ENCODE measurements at regions not wholly inside any gene's neighbourhood (a gene's known extent, or its start where the extent isn't known, plus 50 kb on each side); places are given as distances from the start of the nearest gene placed in this dataset.
"Not testable (repeated sequence)": the region's sequence is repeated elsewhere in the genome, so short reads cannot be mapped to it uniquely, and the experiment has no call there.

DNA sequence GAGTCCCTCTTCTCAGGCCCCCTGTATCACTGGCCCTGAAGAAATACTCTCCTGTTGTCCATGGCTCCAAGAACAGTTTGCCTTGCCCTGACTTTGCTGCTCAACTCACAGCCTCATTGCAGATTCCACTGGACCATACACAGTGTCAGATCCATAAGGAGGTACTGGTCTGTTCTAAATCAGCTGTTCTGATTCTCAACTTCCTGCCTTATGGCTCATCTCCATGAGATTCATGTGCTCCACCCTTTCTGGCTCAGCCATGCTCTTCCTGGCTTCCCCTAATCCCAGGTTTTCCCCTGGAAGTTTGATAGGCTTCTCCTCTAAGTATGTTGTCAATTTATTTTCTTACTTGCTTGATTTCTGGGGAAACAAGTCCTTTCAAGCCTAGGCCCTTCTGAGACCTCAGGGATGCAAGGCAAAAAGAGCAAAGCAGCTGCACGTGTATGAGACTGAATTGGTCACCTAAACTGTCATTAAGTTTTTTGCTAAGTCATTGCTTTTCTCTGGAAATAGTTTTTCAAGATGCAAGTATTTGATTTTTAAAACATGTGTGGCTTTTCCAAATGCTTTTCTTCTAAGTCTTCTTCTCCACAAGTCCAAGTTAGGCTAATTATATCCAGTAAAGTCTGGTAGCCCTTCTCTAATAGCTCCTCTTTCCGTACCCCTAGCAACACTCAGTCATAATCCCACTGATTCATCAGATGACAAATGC is 1288.5 kb downstream of the RPIA start:
- not testable (repeated sequence) for DNase-seq

DNA sequence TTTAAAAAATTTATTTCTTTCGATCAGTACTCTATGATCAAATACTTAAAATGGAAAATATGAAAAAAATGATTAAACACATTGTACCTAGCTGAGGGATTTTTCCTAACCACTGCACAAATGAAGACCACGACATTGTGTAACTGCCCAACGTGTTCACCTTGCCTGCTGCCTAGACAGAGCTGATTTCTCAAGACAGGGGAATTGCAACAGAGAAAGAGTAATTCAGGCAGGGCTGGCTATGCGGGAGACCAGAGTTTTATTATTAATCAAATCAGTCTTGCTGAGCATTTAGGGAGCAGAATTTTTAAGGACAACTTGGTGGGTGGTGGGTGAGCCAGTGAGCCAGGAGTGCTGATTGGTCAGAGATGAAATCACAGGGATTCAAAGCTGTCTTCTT is 1290.8 kb downstream of the RPIA start:
- not testable (repeated sequence) for DNase-seq

DNA sequence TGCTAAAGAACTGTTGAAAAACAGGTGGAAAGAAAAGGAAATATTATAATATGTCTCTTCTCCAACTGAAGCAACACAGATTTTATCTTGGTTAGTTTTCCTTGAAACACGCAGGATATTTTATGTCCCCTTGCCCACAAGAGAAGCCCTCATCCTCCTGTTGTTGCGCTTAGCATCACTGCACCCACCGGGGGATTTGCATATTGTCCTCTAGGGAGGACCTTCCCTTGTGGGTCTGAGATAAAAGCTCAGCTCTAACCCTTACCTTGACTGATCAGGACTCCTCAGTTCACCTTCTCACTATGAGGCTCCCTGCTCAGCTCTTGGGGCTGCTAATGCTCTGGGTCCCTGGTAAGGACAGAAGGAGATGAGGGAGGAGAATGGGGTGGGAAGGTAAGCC is 1294.2 kb downstream of the RPIA start:
- DNase-seq: not testable (repeated sequence)

DNA sequence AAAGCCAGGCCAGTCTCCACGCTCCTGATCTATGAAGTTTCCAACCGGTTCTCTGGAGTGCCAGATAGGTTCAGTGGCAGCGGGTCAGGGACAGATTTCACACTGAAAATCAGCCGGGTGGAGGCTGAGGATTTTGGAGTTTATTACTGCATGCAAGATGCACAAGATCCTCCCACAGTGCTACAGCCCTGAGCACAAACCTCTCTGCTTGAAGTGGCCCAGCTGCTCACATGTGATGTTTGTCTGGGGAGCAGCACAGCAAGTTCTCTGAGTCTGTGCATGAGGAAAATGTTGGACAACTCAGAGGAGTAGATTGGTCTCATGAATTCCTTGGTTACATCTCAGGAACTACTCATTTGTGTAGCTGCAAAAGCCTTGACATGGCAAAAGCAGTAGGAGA is 1295.1 kb downstream of the RPIA start:
- DNase-seq: not testable (repeated sequence)

DNA sequence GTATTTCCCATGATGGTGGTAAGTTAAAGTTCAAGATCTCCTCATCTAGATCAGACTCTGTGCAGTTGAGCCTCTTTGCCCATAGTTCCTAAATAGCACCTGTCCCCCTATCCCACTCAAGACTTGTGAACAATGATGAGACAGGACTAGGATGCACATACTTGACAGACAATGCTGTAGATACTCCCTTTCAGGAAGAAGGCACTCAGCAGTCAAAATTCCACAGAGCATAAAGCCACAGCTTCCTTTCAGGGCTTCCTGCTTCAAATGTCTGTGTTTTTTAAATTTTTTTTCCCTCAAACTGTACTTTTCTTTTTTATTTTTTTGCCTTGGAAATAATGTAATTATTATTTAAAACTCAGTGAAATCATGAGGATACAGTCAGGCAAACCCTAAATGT is 1305.3 kb downstream of the RPIA start:
- not testable (repeated sequence) for DNase-seq

DNA sequence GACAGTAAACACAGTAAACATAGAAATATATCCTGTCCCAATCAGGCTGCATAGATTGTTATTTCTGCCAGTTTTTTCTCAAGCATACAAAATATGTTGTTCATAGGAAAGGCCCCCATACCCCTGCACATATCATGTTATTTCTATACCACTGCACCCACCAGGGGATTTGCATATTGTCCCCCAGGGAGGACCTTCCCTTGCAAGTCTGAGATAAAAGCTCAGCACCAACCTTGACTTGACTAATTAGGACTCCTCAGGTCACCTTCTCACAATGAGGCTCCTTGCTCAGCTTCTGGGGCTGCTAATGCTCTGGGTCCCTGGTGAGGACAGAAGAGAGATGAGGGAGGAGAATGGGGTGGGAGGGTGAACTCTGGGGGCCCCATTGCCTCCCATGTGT is 1313.1 kb downstream of the RPIA start:
- DNase-seq: not testable (repeated sequence)

DNA sequence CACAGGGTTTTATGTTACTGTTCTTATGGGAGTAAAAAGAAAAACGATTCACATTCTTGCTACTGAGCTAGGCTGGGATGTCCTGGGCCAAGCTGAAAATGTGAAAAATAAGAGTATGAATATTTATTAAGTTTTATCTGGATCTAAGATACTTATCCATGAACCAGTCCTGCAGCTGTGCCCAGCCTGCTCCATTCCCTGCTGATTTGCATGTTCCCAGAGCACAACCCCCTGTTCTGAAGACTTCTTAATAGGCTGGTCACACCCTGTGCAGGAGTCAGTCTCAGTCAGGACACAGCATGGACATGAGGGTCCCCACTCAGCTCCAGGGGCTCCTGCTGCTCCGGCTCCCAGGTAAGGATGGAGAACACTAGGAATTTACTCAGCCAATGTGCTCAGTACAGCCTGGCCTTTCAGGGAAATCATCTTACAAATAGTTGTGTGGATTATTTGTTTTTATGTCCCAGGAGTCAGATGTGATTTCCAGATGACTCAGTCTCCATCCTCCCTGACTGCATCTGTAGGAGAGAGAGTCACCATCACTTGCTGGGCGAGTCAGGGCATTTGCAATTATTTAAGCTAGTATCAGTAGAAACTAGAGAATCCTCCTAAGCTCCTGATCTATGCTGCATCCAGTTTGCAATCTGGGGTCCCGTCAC is 1319.1 kb downstream of the RPIA start:
- DNase-seq: peak in 1 of 3 donors; percentile 18

DNA sequence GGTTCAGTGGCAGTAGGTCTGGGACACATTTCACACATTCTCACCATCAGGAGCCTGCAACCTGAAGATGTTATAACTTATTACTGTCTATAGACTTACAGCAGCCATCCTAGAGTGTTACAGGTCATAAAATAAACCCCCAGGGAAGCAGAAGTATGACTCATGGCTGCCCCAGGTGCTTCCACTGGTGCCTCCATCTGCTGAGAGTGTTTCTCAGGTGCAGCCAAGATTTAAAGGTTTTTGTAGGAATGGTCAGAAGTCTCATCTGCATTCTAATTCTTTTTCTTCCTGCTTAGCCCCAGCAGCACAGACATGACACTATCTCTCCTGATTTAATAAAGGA is 1319.6 kb downstream of the RPIA start:
- not testable (repeated sequence) for DNase-seq

DNA sequence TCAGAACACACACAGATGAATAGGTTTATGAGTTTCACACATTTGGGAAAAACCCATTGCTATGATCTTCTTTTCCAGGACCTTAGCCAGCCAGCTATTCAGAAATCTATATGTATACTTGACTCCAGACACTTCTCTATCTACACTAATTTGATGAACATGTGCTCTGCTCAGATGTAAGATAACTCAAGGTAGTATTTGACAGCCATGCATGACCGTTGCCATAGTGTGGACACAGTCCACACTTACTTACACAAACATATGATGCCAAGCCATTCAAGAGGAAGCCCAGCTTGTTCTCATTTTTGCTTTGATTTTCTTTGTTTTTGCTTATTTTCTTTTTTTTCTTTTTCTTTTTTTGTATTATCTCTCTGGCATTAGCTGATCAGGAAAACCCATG is 1328.4 kb downstream of the RPIA start:
- DNase-seq: not testable (repeated sequence)

DNA sequence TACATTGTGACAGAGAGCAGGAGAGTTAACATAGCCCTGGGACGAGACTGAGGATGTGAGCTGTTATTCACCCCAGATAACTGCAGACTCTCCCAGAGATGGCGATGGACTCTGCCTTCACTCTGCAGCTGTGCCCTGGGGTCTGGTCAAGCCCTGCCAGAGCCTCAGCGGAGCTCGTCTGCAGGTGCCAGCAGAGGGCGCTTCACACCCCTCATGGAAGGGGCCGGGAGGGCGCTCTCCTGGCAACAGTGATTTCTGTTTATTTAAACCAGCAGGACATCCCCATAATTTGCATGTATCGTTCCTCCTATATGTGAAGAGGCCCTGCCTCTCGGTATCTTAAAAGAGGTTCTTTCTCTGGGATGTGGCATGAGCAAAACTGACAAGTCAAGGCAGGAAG is 1329.8 kb downstream of the RPIA start:
- DNase-seq: not testable (repeated sequence)

DNA sequence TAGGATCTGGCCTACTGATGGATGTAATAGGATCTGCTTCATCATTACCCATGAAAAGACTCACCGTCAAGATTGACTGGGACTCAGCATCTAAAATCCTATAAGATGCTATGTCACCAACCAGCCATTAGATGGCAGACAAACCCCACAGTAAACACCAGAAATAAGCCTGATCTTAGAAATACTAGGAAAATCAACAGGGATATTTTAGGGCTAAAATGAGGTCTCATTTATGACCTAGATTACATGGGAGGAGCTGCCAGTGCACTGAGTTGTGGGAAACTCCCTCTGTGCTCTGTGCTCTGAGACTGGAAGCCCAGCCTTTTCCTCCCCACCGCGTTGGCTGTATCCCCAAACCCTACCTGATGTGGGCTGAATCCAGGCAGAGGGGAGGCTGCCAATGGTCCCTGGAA is 1335.8 kb downstream of the RPIA start:
- not testable (repeated sequence) for DNase-seq

DNA sequence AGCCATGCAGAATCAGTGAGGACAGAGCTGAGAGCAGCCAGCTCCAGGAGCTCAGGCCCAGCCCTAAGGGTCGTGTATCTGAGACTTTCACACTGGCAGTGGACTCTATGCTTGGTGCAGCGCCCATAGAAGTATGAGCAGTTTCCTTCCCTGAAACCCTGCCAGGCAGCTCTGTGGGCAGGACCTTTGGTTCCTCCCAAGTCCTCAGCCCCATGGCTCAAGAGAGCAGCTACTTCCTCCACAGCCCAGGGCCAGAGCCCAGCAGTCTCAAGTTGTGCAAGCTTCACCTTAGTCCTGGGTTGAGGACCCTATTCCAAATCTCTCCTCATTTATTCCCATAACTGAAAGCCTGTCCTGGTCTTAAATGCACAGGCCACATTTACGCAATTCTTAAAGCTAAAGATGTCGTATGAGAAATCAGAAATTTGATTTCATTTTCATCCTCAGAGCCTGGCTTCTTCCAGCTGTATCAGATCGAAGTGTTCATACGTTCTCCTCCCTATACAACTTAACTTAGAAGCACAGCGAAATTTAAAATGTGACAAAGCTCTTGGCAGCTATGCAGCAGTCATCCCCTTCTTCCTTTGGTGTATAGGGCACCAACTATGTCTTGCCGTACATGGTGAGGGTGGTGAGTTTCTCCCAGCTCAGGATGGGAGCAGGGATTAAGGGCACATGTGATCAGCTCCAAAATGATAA is 1337.1 kb downstream of the RPIA start:
- DNase-seq: peak; percentile 47 to 61 (median 60)

DNA sequence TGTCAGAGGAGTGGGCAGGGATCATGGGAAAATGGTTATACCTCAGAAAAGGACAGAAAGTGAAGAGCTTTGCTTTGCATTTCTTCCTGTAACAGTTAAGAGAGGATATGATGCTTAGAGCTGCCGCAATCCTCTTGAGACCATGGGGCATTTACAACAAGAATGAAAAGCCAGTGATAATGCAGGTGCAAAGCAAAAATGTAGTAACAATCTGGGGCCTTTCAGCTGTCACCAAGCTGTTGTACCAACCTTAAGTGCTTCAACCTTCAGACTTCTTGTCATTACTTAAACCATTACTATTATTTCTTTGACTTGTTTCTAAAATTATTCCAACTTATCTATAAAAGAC is 1337.6 kb downstream of the RPIA start:
- DNase-seq: not testable (repeated sequence)

DNA sequence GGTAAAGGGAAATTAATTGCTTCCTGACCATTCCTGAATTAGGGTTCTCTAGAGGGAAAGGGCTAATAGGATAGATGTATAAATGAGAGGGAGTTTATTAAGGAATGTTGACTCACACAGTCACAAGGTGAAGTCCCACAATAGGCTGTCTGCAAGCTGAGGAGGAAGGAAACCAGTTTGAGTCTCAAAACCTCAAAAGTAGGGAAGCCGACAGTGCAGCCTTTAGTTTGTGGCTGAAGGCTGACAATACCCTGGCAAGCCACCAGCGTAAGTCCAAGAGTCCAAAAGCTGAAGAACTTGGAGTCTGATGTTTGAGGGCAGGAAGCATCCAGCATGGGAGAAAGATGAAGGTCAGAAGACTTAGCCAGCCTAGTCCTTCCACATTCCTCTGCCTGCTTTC is 1340.8 kb downstream of the RPIA start:
- DNase-seq: peak; percentile 28 to 65 (median 39)

DNA sequence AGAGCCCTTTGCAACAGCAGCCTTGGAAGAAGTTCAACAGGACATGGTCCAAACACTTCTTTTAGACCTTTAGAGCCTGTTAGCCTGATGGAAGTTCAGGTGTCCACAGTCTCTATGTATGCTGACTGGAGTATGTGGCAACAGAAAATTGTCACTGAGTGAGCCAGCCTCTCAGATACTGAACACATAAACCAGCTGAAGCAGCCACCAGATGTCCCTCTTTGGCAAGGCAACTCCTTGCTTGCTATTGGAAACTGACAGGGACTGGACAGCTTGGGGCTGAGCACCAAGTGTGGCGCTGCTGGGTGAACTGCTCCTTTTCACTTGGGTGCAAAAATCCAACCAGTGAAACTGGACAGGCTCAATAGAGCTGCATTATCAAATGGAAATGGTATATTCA is 1344.9 kb downstream of the RPIA start:
- peak in 1 of 3 donors; percentile 6 for DNase-seq

DNA sequence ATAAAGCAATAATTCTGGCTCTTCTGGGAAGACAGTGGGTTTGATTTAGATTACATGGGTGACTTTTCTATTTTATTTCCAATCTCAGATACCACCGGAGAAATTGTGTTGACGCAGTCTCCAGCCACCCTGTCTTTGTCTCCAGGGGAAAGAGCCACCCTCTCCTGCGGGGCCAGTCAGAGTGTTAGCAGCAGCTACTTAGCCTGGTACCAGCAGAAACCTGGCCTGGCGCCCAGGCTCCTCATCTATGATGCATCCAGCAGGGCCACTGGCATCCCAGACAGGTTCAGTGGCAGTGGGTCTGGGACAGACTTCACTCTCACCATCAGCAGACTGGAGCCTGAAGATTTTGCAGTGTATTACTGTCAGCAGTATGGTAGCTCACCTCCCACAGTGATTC is 1347.6 kb downstream of the RPIA start:
- DNase-seq: not testable (repeated sequence)

DNA sequence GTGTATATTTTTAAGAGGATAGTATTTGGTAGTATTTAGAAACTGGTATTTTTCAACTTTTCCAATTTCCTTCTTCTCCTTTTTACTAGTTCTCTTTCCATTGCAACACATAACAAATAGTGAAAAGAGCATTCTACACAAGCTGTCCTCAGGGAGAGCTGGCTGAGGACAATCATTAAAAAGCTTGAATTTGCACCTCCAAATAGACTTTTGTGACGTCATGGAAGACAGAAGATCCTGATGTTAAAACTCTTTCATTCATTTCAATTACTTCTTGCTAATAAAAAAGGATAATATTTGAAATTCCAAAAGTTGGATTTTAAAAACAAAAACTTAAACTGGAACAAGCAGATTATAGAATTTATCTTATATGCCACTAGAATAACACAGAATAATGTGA is 1356.3 kb downstream of the RPIA start:
- DNase-seq: not testable (repeated sequence)

DNA sequence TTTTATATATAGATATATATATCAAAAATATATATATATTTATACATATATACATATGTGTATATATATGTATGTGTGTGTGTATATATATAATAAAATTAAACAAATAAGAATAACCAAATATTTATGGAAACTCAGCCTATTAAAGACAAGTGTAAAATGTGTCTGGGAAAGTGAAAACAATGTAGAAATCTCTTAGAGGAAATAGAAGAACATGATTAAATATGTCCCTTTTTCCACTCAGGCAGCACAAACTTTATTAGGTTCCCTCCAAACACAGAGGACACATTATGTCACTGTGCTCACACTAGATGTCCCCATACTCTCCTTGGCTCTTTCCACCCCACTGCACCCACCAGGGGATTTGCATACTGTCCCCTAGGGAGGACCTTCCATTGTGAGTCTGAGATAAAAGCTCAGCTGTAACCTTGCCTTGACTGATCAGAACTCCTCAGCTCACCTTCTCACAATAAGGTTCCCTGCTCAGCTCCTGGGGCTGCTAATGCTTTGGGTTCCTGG is 1360.7 kb downstream of the RPIA start:
- DNase-seq: not testable (repeated sequence)

DNA sequence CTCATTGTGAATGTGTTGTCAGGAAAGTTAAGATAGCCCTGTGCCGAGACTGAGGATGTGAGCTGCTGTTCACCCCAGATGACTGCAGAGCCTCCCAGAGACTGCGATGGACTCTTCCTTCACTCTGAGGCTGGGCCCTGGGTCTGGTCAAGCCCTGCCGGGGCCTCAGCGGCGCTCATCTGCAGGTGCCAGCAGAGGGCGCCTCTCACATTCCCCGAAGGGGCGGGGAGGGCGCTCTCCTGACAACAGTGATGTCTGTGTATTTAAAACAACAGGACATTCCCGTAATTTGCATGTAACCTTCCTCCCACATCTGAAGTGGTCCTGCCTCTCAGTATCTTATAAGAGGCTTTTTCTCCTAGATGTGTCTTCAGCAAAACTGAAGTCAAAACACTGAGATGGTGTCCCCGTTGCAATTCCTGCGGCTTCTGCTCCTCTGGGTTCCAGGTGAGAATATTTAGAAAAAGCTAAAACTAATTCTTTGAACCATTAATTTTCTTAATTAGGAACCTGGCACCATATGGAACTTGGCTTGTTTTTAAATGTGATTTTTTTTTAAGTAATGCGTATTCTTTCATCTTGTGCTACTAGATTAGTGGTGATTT is 1377.9 kb downstream of the RPIA start:
- peak; percentile 58 to 76 (median 67) for DNase-seq

DNA sequence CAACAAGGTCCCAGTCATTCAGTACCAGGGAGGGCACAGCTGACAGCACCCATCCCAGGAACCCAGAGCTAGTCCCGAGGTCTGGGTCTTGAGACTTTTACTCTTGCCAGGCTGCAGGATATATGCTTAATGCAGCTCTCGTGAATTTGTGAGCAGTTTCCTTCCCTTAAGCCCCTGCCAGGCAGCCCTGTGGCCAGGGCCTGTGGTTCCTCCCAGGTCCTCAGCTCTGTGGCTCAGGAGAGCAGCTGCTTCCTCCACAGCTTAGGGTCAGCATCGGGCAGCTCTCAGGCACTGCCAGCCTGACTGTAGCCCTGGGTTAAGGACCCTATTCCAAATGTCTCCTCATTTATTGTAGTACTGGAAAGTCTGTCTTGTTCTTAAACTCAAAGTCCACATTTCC is 1384.8 kb downstream of the RPIA start:
- no peak for DNase-seq

DNA sequence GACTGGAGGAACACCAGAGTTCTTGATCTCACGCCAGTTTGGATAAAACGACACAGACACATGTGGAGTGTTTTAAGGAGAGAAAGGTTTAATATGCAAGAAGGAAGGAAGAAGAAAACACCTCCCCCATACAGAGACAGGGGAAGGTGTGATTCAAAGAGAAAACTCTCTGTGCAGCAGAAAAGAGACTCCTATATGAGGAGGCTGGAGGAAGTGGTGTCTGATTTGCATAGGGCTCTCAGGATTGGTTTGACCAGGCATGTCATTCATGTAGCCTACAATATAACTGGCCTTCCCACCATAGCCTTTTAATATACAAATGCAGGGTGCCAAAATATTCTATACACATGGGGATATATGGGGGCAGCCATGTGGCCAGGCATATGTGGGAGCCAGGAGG is 1386.5 kb downstream of the RPIA start:
- DNase-seq: no peak

DNA sequence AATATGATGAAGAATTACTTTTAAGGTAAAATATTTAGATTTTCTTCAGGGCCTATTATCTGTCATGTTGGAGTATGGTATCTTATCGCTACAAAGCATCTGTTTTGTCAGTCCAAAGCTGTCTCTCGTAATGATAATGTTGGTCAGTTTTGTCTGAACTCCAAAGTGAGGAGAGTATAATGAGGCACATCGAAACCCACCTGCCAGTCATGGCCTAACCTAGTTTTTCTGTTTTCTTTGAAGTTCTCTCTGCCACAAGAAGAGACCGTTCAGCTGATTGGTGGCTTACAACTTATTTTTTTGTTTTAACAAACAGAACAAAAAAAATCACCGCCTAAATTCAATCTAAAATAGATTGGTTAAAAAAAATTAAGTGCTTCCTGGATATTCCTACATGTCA is 1387.9 kb downstream of the RPIA start:
- DNase-seq: no peak

DNA sequence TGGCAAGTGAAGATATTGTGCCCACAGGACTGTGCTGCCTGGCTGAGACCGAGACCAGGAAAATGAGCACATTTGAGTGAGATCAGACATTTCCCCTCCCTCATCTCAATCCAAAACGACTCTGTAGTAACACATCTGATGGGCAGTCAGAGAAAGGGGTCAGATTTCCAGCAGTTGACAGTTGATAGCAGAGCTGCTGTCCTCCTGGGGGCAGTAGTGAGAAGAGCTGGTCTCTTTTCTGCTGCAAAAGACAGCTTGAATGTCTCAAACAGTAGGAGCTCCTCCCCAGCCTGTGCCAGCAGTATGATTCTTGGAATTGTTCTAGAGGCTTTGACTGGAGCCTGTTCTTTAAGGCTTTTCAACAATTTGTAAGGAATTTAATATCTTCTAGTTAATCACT is 1396.3 kb downstream of the RPIA start:
- DNase-seq: peak in 1 of 3 donors; percentile 6
